Gastrocnemius medialis (tissue), 4 donors: ENCODE measurements at regions not wholly inside any gene's neighbourhood (a gene's known extent, or its start where the extent isn't known, plus 50 kb on each side); places are given as distances from the start of the nearest gene placed in this dataset.

Source experiments
- POLR2A ChIP-seq, 2 donors: fragments of 450-650 bp; IDR thresholded peaks; one replicate each; pipeline ENCODE4 v1.6.1; 2017; ENCODE audit warnings: antibody characterized with exemption in 2 of 2, mild to moderate bottlenecking in 2 of 2, moderate library complexity in 2 of 2
- TF ChIP-seq, protein P1 (sequence below), 5 experiments: fragments of 450-650 bp in 3 of 5; fragments of 200-600 bp in 2 of 5; sonication (generic) in 2 of 5; IDR thresholded peaks in 4 of 5; conservative IDR thresholded peaks in 1 of 5; 1 replicate in 4 of 5; 2 replicates in 1 of 5; pipeline ENCODE4 v1.5.1; 2016 to 2019; ENCODE audit warnings: antibody characterized with exemption in 5 of 5, mild to moderate bottlenecking in 3 of 5, moderate library complexity in 3 of 5

DNA sequence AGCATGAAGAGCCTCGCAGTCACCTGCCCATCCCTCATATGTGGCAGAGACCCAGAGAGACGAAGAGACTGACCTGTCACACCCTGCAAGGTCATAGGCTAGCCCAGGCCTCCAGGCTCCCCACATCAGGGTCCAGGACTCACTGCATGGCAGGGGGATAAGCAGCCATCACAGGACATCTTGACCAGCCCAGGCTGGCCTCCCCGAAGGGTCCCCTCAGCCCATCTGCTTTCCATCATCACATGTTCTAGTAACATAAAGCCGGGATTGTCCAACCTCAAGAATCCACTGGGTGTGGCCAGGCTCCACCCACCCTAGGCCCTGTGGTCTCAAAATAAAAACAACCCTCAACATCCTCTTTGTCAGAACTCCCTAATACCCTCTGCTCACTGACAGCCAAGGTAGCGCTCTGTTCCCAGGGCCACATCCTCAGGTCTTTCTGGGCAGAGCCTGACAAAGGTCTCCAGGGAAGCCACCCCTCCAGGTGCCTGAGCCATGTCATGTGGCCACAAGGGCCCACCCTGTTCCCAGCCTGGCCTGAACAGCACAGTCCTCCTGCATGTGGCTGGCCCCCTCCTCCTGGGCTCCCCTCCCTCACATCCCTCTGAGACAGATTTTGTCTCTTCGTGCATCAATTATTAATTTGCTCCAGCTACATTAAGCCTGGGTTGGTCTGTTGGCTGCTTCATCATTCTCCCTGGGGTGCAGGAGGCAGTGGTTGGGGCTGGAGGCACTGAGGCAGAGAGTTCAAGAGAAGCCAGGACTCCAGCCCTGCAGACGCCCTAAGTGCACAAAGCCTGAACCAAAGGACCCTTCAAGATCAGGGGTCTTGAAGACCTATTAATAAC, 131.8 kb upstream of the UNC5B start:
- TF ChIP-seq, protein P1, sequence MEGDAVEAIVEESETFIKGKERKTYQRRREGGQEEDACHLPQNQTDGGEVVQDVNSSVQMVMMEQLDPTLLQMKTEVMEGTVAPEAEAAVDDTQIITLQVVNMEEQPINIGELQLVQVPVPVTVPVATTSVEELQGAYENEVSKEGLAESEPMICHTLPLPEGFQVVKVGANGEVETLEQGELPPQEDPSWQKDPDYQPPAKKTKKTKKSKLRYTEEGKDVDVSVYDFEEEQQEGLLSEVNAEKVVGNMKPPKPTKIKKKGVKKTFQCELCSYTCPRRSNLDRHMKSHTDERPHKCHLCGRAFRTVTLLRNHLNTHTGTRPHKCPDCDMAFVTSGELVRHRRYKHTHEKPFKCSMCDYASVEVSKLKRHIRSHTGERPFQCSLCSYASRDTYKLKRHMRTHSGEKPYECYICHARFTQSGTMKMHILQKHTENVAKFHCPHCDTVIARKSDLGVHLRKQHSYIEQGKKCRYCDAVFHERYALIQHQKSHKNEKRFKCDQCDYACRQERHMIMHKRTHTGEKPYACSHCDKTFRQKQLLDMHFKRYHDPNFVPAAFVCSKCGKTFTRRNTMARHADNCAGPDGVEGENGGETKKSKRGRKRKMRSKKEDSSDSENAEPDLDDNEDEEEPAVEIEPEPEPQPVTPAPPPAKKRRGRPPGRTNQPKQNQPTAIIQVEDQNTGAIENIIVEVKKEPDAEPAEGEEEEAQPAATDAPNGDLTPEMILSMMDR (IDR thresholded peaks at IDR 0.05 in 4 of 5, conservative IDR thresholded peaks at IDR 0.05 in 1 of 5): no peak
- TF ChIP-seq POLR2A (IDR thresholded peaks at IDR 0.05): no peak
